ENCODE measurements at regions not wholly inside any gene's neighbourhood (a gene's known extent, or its start where the extent isn't known, plus 50 kb on each side); places are given as distances from the start of the nearest gene placed in this dataset.
A peak's percentile ranks its signal among the peaks of the same experiment; 100 is the strongest.
"Not testable (repeated sequence)": the region's sequence is repeated elsewhere in the genome, so short reads cannot be mapped to it uniquely, and the experiment has no call there.

- DNase-seq (ENCODE audit: low spot score) = no peak
These were observed 795.8 kb upstream of the IGFBP7 start for GRCh38 chr4:57905965-57906364.

- no peak for DNase-seq (ENCODE audit: low spot score)
These were observed 766.9 kb upstream of the IGFBP7 start for GRCh38 chr4:57877047-57877458.

DNA sequence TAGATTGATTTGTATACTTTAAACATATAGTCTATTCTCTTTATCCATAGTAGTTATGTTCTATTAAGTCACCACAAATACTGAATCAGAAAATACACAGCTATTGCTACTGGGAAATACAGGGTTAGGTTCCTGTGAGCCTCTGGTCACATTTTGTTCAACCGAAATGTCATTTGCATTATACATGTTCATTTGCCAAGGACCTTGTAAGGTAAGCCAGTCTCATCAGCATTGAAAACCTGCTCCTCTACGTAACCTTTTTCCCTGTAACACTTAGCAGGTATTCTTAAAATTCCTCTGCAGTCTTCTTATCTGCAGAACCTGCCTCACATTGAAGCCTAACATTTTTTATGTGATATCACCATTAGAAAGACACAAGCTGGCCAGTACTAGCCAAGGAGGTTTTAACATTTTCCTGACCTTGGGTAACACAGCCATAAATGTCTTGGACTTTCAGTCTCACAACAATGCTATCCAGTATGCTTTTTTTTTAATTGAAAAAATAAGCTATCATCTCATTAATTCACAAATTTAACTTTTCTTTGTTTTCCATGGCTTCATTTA lies 765.7 kb upstream of the IGFBP7 start:
- DNase-seq (ENCODE audit: low spot score) = no peak

- DNase-seq (ENCODE audit: low spot score) = peak; percentile 20
These were observed 756.4 kb upstream of the IGFBP7 start for GRCh38 chr4:57866468-57867171.

GRCh38 chr4:57865264-57865663 lies 755.1 kb upstream of the IGFBP7 start:
- no peak for DNase-seq (ENCODE audit: low spot score)

DNA sequence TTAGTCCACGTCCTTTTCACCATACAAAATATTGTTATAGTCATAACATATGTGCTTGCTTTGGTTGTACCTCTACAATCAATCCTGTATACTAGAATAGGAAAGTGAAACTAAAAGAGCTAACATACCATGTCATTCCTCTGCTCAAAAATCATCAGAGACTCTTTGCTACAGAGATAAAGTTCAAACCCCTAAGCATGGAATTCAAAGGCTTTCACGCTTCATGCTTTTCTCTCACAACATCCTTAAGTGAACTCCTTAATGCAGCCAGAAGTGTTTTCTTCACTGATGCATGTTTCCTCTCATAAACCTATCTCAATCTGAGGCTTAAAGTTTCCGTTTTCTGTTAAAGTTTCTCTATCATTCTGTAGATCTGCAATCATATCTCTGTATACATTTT lies 744.6 kb upstream of the IGFBP7 start:
- peak; percentile 72 for DNase-seq (ENCODE audit: low spot score)

- DNase-seq (ENCODE audit: low spot score) = no peak
These were observed 740.0 kb upstream of the IGFBP7 start for GRCh38 chr4:57850141-57850540.

DNA sequence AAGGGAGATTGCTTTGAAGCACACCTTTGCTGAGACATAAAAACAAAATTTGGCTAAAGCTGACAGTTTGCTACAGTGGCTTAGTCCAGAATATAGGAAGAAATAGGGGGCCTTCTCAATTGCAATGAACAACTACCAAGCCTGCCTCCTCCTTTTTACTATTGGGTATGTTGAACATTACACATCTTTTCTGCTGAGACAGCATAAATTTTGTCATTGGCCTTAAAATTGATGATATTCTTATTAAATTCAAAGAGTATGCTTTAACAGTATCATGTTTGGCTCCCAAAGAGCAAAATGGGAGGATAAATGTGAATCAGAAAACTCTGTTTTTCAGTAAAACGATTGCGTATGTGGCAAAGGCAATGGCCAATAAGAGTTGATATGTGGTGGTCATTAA lies 721.9 kb upstream of the IGFBP7 start:
- DNase-seq (ENCODE audit: low spot score) = no peak

- DNase-seq (ENCODE audit: low spot score) = no peak
These were observed 679.5 kb upstream of the IGFBP7 start for GRCh38 chr4:57789666-57790065.

DNA sequence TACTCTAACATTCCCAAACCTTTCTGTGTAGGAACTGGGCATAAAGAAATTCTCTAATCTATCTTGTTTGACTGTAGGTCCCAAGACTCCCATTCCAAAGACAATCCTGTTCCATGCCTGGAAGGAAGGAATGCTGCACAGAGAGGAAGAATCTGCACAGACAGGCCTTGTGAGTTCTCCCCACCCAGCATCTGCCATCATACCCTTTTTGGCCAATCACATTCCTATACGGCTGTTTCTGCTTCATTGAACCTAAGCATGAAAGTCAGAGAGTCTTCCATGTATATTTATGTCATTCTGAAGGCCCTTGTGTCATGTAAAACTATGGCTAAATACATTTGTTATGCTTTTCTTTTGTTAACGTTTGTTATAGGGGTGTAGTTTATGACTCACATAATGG lies 667.7 kb upstream of the IGFBP7 start:
- DNase-seq (ENCODE audit: low spot score) = no peak

DNA sequence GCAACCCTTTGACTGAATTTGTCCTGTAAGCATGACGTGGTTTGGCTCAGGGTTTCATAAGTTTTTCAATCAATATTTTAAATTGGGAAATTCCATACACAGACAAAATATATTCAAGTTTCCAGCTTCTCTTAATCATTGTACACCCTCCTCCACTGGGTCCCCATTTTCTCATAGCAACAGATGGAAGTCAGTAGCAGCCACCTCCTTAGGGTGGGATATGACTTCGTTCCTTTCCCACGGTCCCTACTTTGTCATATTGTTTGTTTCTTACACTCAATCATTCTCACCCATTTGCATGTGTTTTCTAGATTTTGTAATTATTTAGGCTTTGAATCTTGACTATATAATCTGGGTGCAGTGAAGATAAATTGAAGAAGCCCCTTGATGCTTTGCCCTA lies 664.5 kb upstream of the IGFBP7 start:
- no peak for DNase-seq (ENCODE audit: low spot score)

DNA sequence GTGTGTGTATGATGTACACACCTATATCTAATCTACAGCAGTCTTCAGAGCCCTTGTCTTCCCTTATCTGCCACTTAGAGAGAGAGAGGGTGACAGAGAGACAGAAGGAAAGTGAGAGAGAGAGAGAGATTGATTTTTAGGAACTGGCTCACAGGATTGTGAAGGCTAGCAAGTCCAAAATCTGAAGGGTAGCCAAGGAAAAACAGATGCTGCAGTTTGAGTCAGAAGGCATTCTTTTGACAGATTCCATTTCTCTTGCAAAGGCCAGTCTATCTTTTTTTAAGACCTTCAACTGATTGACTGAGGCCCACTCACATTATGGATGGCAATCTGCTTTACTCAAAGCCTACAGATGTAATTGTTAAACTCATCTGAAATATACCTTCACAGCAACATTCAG lies 664.0 kb upstream of the IGFBP7 start:
- DNase-seq (ENCODE audit: low spot score) = no peak

GRCh38 chr4:57766341-57766740 lies 656.2 kb upstream of the IGFBP7 start:
- peak; percentile 94 for DNase-seq (ENCODE audit: low spot score)

DNA sequence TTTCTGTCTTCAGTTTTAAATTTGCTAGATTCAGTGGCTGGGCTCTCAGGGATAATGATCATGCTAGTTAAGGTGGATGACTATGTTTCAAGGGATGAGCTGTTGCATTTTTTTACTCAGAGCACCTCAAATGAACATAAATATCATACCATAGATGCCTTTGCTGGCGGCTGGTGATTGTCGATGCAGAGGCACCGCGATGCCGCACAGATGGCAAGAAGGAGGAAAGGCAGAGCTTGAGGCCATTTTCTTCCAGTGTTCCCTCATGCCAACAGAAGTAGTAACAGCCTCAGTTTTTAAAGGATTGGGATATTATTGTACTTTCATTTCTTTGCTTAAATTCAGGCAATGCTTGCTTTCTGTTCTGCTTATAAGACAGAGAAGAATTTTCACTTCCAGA lies 654.7 kb upstream of the IGFBP7 start:
- DNase-seq (ENCODE audit: low spot score) = peak; percentile 22

- DNase-seq (ENCODE audit: low spot score) = no peak
These were observed 652.9 kb upstream of the IGFBP7 start for GRCh38 chr4:57763070-57763469.

DNA sequence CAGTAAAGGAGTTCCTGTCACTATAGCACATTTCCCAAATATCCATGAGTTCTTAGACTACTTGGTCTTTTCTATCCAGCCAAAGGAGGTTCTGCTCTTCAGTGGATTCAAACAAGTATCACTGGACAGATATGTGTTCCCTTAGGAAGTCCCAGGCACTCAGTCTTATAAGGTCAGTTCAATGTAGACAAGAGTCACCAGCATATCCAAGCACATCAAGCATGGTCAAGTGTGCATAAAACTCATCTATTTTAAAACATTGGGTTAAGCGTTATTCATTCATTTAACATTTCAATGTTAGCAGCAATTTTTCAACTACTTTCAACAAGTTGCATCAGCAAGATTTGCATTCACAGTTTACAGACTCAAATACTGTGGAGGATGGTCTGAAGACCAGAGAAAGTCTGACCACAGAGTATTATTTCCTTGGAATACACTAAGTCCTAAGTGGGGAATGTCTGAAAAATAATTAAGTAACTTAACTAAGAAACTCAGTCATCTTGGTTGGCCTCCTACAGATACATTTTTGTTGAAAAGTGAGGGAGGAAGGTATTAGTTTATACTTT lies 630.5 kb upstream of the IGFBP7 start:
- no peak for DNase-seq (ENCODE audit: low spot score)

GRCh38 chr4:57736781-57737180 lies 626.6 kb upstream of the IGFBP7 start:
- DNase-seq (ENCODE audit: low spot score) = no peak

DNA sequence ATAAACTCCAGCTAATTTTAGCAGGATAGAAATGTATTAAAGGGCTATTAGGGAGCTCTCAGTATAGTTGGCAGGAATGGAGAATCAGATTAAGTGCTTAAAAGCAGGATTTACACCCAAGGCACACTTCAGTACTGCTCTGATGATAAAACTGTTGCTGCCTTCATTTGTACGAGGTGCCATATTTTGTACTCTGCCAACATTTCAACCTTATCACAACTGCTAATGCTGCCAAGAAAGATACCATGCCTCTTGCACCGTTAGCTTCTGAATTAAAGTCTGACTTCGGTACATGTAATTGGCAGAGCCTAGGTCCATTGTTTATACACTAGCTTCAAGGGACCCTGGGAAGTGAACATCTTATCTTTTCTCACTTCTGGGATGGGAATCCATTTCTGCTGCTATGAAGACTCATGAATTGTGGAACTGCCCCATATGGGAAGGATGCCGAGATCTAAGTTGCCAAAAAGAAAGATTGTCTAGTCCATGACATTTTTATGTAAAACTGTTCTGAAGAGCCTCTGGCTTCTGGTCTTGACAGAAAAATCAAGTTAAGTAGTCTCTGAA lies 624.0 kb upstream of the IGFBP7 start:
- no peak for DNase-seq (ENCODE audit: low spot score)

- DNase-seq (ENCODE audit: low spot score) = not testable (repeated sequence)
These were observed 619.8 kb upstream of the IGFBP7 start for GRCh38 chr4:57729775-57730570.

- DNase-seq (ENCODE audit: low spot score) = no peak
These were observed 616.0 kb upstream of the IGFBP7 start for GRCh38 chr4:57726154-57726553.

GRCh38 chr4:57719456-57719855 lies 609.3 kb upstream of the IGFBP7 start:
- no peak for DNase-seq (ENCODE audit: low spot score)

DNA sequence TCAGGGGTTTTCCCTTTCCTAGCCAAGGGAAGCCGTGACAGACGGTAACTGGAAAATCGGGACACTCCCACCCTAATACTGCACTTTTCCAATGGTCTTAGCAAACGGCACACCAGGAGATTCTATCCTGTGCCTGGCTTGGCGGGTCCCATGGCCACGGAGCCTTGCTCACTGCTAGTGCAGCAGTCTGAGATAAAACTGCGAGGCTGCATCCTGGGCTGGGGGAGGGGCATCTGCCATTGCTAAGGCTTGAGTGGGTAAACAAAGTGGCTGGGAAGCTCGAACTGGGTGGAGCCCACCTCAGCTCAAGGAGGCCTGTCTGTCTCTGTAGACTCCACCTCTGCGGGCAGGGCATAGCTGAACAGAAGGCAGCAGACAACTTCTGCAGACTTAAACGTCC lies 604.1 kb upstream of the IGFBP7 start:
- DNase-seq (ENCODE audit: low spot score) = not testable (repeated sequence)
